ENCODE measurements at regions not wholly inside any gene's neighbourhood (a gene's known extent, or its start where the extent isn't known, plus 50 kb on each side); places are given as distances from the start of the nearest gene placed in this dataset.
"Not testable (repeated sequence)": the region's sequence is repeated elsewhere in the genome, so short reads cannot be mapped to it uniquely, and the experiment has no call there.

DNA sequence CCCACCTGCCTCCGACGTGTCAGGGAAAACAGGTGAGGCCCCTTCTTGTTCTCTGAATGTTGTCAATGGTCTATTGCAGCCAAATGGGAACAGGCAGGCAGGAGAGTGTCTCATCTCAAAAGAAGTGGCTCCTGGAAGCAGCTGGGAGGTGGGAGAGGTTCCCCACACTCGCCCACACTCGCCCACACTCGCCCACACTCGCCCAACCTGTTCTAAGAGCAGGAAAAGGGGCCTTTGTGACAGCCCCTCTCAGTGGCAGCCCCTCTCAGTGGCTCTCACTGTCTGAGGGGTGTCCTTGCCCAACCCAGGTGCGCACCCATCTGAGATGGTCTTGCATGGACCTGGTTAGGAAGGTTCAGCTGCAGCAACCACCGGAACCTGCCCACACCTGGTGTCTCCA, 162.2 kb downstream of the LMLN start:
- H4K20me1 ChIP-seq (ENCODE audit: insufficient read depth, low read length); DNase-seq; H3K4me2 ChIP-seq (replicated peaks; ENCODE audit: extremely low read depth, low read length, poor library complexity, severe bottlenecking); H3K4me3 Mint-ChIP-seq; H3K36me3 ChIP-seq (replicated peaks in 1 of 2; ENCODE audit: control insufficient read depth in 1 of 2, insufficient read depth in 2 of 2, low read length in 2 of 2); H3K27me3 ChIP-seq (ENCODE audit: control insufficient read depth in 2 of 2, insufficient read depth in 2 of 2, low read length in 2 of 2); H3K27ac ChIP-seq (ENCODE audit: low read depth in 1 of 2, low read length in 2 of 2); H3K79me2 ChIP-seq (ENCODE audit: insufficient read depth, low read length); H3K9me3 Mint-ChIP-seq; intact Hi-C loops (cut with micrococcal nuclease); H3K4me3 ChIP-seq (replicated peaks in 1 of 3; ENCODE audit: low read depth in 2 of 3, low read length in 3 of 3); H3K27ac Mint-ChIP-seq; H3K36me3 Mint-ChIP-seq; H3K9ac ChIP-seq (ENCODE audit: insufficient read depth, low read length, poor library complexity, severe bottlenecking); H3K4me1 Mint-ChIP-seq; H2AFZ ChIP-seq (ENCODE audit: insufficient read depth, low read depth, low read length, poor library complexity, severe bottlenecking); H3K4me1 ChIP-seq (ENCODE audit: control insufficient read depth in 1 of 2, insufficient read depth in 2 of 2, low read length in 2 of 2); H3K9me3 ChIP-seq (replicated peaks in 1 of 2; ENCODE audit: control insufficient read depth in 1 of 2, insufficient read depth in 1 of 2, low read length in 2 of 2): not testable (repeated sequence)
- 100% methylated on average over 1 of the region's 8 CpGs for WGBS (ENCODE audit: insufficient coverage)
- H3K27me3 Mint-ChIP-seq (ENCODE audit: low read depth in 3 of 3): peaks cover 5 to 17% (median 6%) of the 10 kb centered on the region in 3 donors

DNA sequence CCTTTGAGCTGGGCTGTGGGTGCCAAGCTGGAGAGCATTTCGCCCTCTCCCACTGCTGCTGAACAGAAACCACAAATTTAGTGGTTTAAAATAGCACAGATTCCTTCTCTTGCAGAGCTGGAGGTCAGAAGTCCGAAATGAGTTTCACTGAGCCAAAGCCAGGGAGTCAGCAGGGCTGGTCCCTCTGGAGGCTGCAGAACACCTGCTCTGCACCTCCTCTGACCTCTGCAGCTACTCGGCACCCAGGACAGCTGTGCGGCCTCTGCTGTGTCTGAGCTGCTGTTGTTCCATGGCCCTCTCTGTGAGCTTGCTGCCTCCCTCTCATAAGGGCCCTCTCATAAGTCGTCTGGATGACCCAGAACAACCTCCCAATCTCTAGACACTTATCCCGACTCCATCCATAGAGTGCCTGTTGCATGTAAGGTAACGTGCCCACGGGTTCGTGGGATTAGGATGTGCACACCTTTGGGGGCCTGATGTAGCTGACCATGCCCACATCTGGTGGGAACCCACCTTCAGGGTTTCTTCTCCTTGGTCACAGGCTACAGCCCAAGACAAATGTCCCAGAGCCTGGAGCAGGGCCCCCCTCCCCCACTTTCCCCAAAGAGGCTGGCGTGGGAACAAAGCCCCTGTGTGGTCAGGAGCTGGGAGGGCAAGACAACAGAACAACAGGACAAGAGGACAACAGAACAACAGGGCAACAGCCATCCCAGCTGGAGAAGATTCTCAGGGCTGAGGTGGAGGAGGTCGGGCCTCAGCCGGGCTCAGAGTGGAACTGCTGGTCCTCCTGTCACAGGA, 177.2 kb downstream of the LMLN start:
- H3K9ac ChIP-seq (ENCODE audit: insufficient read depth, low read length, poor library complexity, severe bottlenecking); H3K4me1 Mint-ChIP-seq; H3K27ac Mint-ChIP-seq; H3K27ac ChIP-seq (ENCODE audit: low read depth in 1 of 2, low read length in 2 of 2); H3K9me3 ChIP-seq (replicated peaks in 1 of 2; ENCODE audit: control insufficient read depth in 1 of 2, insufficient read depth in 1 of 2, low read length in 2 of 2); H3K9me3 Mint-ChIP-seq; H3K4me3 ChIP-seq (replicated peaks in 1 of 3; ENCODE audit: low read depth in 2 of 3, low read length in 3 of 3); H3K4me2 ChIP-seq (replicated peaks; ENCODE audit: extremely low read depth, low read length, poor library complexity, severe bottlenecking); H3K27me3 ChIP-seq (ENCODE audit: control insufficient read depth in 2 of 2, insufficient read depth in 2 of 2, low read length in 2 of 2); H3K4me3 Mint-ChIP-seq; H2AFZ ChIP-seq (ENCODE audit: insufficient read depth, low read depth, low read length, poor library complexity, severe bottlenecking); H4K20me1 ChIP-seq (ENCODE audit: insufficient read depth, low read length); DNase-seq; H3K4me1 ChIP-seq (ENCODE audit: control insufficient read depth in 1 of 2, insufficient read depth in 2 of 2, low read length in 2 of 2); H3K36me3 Mint-ChIP-seq; intact Hi-C loops (cut with micrococcal nuclease); H3K79me2 ChIP-seq (ENCODE audit: insufficient read depth, low read length); H3K36me3 ChIP-seq (replicated peaks in 1 of 2; ENCODE audit: control insufficient read depth in 1 of 2, insufficient read depth in 2 of 2, low read length in 2 of 2): not testable (repeated sequence)
- WGBS (ENCODE audit: insufficient coverage): 94% methylated on average over 2 of the region's 12 CpGs
- H3K27me3 Mint-ChIP-seq (ENCODE audit: low read depth in 3 of 3): peaks cover 0 to 16% (median 7%) of the 10 kb centered on the region in 3 donors

DNA sequence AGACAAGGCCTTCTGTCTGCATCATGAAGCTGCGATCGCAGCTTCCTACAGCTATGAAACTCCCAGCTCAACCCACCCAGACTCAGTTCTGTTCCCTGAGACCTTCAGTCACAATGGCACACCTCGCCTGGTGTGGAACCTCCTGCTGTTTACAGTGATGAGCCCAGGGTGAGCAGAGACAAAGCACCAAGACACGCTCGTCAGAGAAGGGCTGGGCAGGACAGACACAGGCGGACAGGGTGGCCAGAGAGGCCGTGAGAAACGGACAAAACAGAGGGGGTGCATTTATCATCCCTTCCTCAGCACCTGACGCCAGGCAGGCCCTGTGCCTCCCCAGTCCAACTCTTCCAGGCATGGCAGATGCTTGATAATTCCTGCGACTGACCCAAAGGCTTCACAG, 178.2 kb downstream of the LMLN start:
- H3K4me3 ChIP-seq (replicated peaks in 1 of 3; ENCODE audit: low read depth in 2 of 3, low read length in 3 of 3); H3K36me3 Mint-ChIP-seq; H3K4me1 Mint-ChIP-seq; H3K4me2 ChIP-seq (replicated peaks; ENCODE audit: extremely low read depth, low read length, poor library complexity, severe bottlenecking); H3K4me3 Mint-ChIP-seq; DNase-seq; H3K9me3 ChIP-seq (replicated peaks in 1 of 2; ENCODE audit: control insufficient read depth in 1 of 2, insufficient read depth in 1 of 2, low read length in 2 of 2); H3K4me1 ChIP-seq (ENCODE audit: control insufficient read depth in 1 of 2, insufficient read depth in 2 of 2, low read length in 2 of 2); H3K9ac ChIP-seq (ENCODE audit: insufficient read depth, low read length, poor library complexity, severe bottlenecking); H4K20me1 ChIP-seq (ENCODE audit: insufficient read depth, low read length); H3K9me3 Mint-ChIP-seq; H2AFZ ChIP-seq (ENCODE audit: insufficient read depth, low read depth, low read length, poor library complexity, severe bottlenecking); H3K36me3 ChIP-seq (replicated peaks in 1 of 2; ENCODE audit: control insufficient read depth in 1 of 2, insufficient read depth in 2 of 2, low read length in 2 of 2); H3K79me2 ChIP-seq (ENCODE audit: insufficient read depth, low read length); intact Hi-C loops (cut with micrococcal nuclease); H3K27me3 ChIP-seq (ENCODE audit: control insufficient read depth in 2 of 2, insufficient read depth in 2 of 2, low read length in 2 of 2); H3K27ac Mint-ChIP-seq; H3K27ac ChIP-seq (ENCODE audit: low read depth in 1 of 2, low read length in 2 of 2): not testable (repeated sequence)
- WGBS (ENCODE audit: insufficient coverage): no CpG with 5 or more reads among the region's 10 CpGs
- peaks cover 0 to 12% (median 7%) of the 10 kb centered on the region in 3 donors for H3K27me3 Mint-ChIP-seq (ENCODE audit: low read depth in 3 of 3)

DNA sequence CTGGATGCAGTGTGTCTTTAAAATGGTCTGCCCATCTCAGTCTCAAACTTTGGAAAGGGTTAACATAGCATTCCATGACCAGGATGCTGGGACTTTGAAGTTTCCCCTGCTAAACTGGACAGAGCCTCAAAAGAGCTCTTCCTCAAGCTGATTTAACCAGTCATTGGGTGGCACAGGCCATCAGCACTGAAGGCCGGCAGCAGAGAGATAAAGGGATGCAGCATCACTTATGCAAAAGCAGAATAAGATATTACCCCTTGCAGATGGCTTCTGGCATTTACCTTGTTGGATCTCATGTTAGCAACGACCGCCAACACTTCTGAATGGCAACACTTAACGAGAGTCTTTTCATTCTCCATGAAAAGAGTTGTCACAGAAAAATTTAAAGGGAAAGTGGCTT, 179.0 kb downstream of the LMLN start:
- DNase-seq; H3K4me1 ChIP-seq (ENCODE audit: control insufficient read depth in 1 of 2, insufficient read depth in 2 of 2, low read length in 2 of 2); H3K4me2 ChIP-seq (replicated peaks; ENCODE audit: extremely low read depth, low read length, poor library complexity, severe bottlenecking); H3K36me3 ChIP-seq (replicated peaks in 1 of 2; ENCODE audit: control insufficient read depth in 1 of 2, insufficient read depth in 2 of 2, low read length in 2 of 2); H3K27me3 ChIP-seq (ENCODE audit: control insufficient read depth in 2 of 2, insufficient read depth in 2 of 2, low read length in 2 of 2); intact Hi-C loops (cut with micrococcal nuclease); H4K20me1 ChIP-seq (ENCODE audit: insufficient read depth, low read length); H3K9me3 Mint-ChIP-seq; H3K27ac ChIP-seq (ENCODE audit: low read depth in 1 of 2, low read length in 2 of 2); H3K27ac Mint-ChIP-seq; H2AFZ ChIP-seq (ENCODE audit: insufficient read depth, low read depth, low read length, poor library complexity, severe bottlenecking); H3K36me3 Mint-ChIP-seq; H3K4me3 Mint-ChIP-seq; H3K9ac ChIP-seq (ENCODE audit: insufficient read depth, low read length, poor library complexity, severe bottlenecking); H3K4me1 Mint-ChIP-seq; H3K9me3 ChIP-seq (replicated peaks in 1 of 2; ENCODE audit: control insufficient read depth in 1 of 2, insufficient read depth in 1 of 2, low read length in 2 of 2); H3K79me2 ChIP-seq (ENCODE audit: insufficient read depth, low read length); H3K4me3 ChIP-seq (replicated peaks in 1 of 3; ENCODE audit: low read depth in 2 of 3, low read length in 3 of 3): not testable (repeated sequence)
- WGBS (ENCODE audit: insufficient coverage): 100% methylated on average over 1 of the region's 4 CpGs
- H3K27me3 Mint-ChIP-seq (ENCODE audit: low read depth in 3 of 3): peaks cover 0 to 10% (median 7%) of the 10 kb centered on the region in 3 donors

Data from CD14-positive monocyte (primary cell).